ENCODE measurements at regions not wholly inside any gene's neighbourhood (a gene's known extent, or its start where the extent isn't known, plus 50 kb on each side); places are given as distances from the start of the nearest gene placed in this dataset.
A peak's percentile ranks its signal among the peaks of the same experiment; 100 is the strongest.

DNA sequence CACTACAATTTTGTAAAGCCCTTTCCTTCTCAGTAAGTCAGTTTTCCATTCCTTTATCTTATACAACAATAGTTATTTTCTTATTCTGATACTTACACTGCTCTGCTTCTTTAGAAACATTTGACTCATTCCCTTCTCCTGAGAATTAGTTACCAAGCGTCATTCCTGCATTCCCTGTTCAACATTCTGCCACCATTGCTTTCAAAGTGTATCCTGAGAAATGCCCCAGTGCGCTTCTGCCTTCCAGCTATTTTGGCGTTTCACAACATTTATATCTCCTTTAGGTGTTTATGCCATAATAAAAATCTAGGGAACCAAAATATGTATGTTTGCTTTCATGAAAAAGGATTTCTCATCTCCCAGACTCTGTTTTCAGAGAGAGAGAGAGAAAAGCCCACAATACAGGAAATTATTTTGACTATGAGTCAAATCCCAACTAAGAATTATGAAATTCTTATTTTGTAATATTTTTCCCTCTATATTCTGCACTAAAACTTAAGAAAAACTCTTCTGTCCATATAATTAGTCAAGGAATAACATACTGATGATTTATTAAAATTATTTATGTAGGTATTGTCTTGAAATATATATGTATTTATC, 118.2 kb upstream of the RAP2B start:
- Histone ChIP-seq H3K9ac (ENCODE audit: low read length) (no peak overlapping the region), H4K20me1 (ENCODE audit: insufficient read depth, low read length) (no peaks in the 10 kb centered on the region), H3K4me3 (ENCODE audit: low read length) (peak overlapping the region; percentile 67), H3K27ac (ENCODE audit: low read length) (no peak overlapping the region), H3K4me1 (ENCODE audit: low read length) (peaks cover 16% of the 10 kb centered on the region), H3K9me3 (ENCODE audit: insufficient read depth, low read length) (no peaks in the 10 kb centered on the region), H3K79me2 (ENCODE audit: low read length) (no peaks in the 10 kb centered on the region), H3K4me2 (ENCODE audit: low read length) (peak overlapping the region; percentile 44), H3K27me3 (ENCODE audit: low read depth, low read length) (no peaks in the 10 kb centered on the region), H2AFZ (ENCODE audit: low read depth, low read length) (no peak overlapping the region), H3K36me3 (replicated peaks; ENCODE audit: low read depth, low read length) (no peaks in the 10 kb centered on the region)
- no peak for TF ChIP-seq CTCF (IDR thresholded peaks at IDR 0.05; ENCODE audit: low read depth, low read length)
- TF ChIP-seq EZH2phosphoT487 (IDR thresholded peaks at IDR 0.05; ENCODE audit: low read depth): no peak

DNA sequence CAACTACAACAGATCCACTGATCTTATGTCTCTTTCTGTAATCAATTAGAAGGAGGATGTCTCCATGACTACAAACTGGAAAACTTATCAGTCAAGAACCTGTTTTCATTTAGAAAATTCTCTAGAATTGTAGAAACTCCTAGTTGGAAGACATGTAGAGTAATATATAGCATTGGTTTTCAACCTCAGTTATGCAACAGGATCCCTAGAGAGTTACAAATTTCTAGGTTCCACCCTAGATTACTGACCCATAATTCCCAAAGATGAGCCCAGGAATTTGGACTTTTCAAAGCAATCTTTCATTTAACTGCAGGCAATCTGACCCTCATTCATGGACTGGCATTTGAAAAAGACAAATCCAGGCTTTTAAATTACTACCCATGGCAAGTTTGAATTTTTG, 116.9 kb upstream of the RAP2B start:
- Histone ChIP-seq H3K9ac (ENCODE audit: low read length) (no peak overlapping the region), H3K79me2 (ENCODE audit: low read length) (no peaks in the 10 kb centered on the region), H2AFZ (ENCODE audit: low read depth, low read length) (no peak overlapping the region), H3K4me3 (ENCODE audit: low read length) (no peak overlapping the region), H3K4me1 (ENCODE audit: low read length) (peaks cover 8% of the 10 kb centered on the region), H3K27me3 (ENCODE audit: low read depth, low read length) (no peaks in the 10 kb centered on the region), H3K9me3 (ENCODE audit: insufficient read depth, low read length) (no peaks in the 10 kb centered on the region), H3K27ac (ENCODE audit: low read length) (no peak overlapping the region), H3K36me3 (replicated peaks; ENCODE audit: low read depth, low read length) (no peaks in the 10 kb centered on the region), H4K20me1 (ENCODE audit: insufficient read depth, low read length) (no peaks in the 10 kb centered on the region), H3K4me2 (ENCODE audit: low read length) (no peak overlapping the region)
- TF ChIP-seq CTCF (IDR thresholded peaks at IDR 0.05; ENCODE audit: low read depth, low read length): no peak
- no peak for TF ChIP-seq EZH2phosphoT487 (IDR thresholded peaks at IDR 0.05; ENCODE audit: low read depth)

GRCh38 chr3:153050978-153051377, 111.0 kb upstream of the RAP2B start:
- Histone ChIP-seq H3K9me3 (ENCODE audit: insufficient read depth, low read length) (no peaks in the 10 kb centered on the region), H3K79me2 (ENCODE audit: low read length) (no peaks in the 10 kb centered on the region), H3K27ac (ENCODE audit: low read length) (no peak overlapping the region), H4K20me1 (ENCODE audit: insufficient read depth, low read length) (no peaks in the 10 kb centered on the region), H3K9ac (ENCODE audit: low read length) (no peak overlapping the region), H3K4me2 (ENCODE audit: low read length) (no peak overlapping the region), H3K4me3 (ENCODE audit: low read length) (no peak overlapping the region), H3K27me3 (ENCODE audit: low read depth, low read length) (no peaks in the 10 kb centered on the region), H3K36me3 (replicated peaks; ENCODE audit: low read depth, low read length) (no peaks in the 10 kb centered on the region), H3K4me1 (ENCODE audit: low read length) (no peaks in the 10 kb centered on the region), H2AFZ (ENCODE audit: low read depth, low read length) (no peak overlapping the region)
- no peak for TF ChIP-seq EZH2phosphoT487 (IDR thresholded peaks at IDR 0.05; ENCODE audit: low read depth)
- TF ChIP-seq CTCF (IDR thresholded peaks at IDR 0.05; ENCODE audit: low read depth, low read length): no peak

GRCh38 chr3:153051427-153052095, 110.5 kb upstream of the RAP2B start:
- no peak overlapping the region for H2AFZ ChIP-seq (ENCODE audit: low read depth, low read length)
- no peak overlapping the region for H3K27ac ChIP-seq (ENCODE audit: low read length)
- no peak for TF ChIP-seq CTCF (IDR thresholded peaks at IDR 0.05; ENCODE audit: low read depth, low read length)
- no peak for TF ChIP-seq EZH2phosphoT487 (IDR thresholded peaks at IDR 0.05; ENCODE audit: low read depth)
- H3K36me3 ChIP-seq (replicated peaks; ENCODE audit: low read depth, low read length): no peaks in the 10 kb centered on the region
- no peaks in the 10 kb centered on the region for H3K4me1 ChIP-seq (ENCODE audit: low read length)
- H3K79me2 ChIP-seq (ENCODE audit: low read length): no peaks in the 10 kb centered on the region
- no peak overlapping the region for H3K9ac ChIP-seq (ENCODE audit: low read length)
- H3K9me3 ChIP-seq (ENCODE audit: insufficient read depth, low read length): no peaks in the 10 kb centered on the region
- H3K27me3 ChIP-seq (ENCODE audit: low read depth, low read length): no peaks in the 10 kb centered on the region
- no peak overlapping the region for H3K4me3 ChIP-seq (ENCODE audit: low read length)
- no peak overlapping the region for H3K4me2 ChIP-seq (ENCODE audit: low read length)
- no peaks in the 10 kb centered on the region for H4K20me1 ChIP-seq (ENCODE audit: insufficient read depth, low read length)
